A673 (cell line): ENCODE measurements at regions not wholly inside any gene's neighbourhood (a gene's known extent, or its start where the extent isn't known, plus 50 kb on each side); places are given as distances from the start of the nearest gene placed in this dataset.

Experiments used
- EZH2 ChIP-seq: fragments of 200-600 bp; sonication (generic); IDR thresholded peaks from 2 replicates; pipeline ENCODE4 v1.6.1; 2017; ENCODE audit warnings: borderline replicate concordance, low read depth, mild to moderate bottlenecking, mixed read lengths, antibody characterized with exemption, low read length; ENCODE audit not compliant: poor library complexity, severe bottlenecking
- TF ChIP-seq, protein P1 (sequence below): fragments of 300-800, 200-600 bp; sonication (generic); conservative IDR thresholded peaks from 2 replicates; pipeline ENCODE4 v1.5.1; 2017; ENCODE audit warnings: low read depth, mild to moderate bottlenecking, antibody characterized with exemption, low read length, moderate library complexity, mixed read lengths

DNA sequence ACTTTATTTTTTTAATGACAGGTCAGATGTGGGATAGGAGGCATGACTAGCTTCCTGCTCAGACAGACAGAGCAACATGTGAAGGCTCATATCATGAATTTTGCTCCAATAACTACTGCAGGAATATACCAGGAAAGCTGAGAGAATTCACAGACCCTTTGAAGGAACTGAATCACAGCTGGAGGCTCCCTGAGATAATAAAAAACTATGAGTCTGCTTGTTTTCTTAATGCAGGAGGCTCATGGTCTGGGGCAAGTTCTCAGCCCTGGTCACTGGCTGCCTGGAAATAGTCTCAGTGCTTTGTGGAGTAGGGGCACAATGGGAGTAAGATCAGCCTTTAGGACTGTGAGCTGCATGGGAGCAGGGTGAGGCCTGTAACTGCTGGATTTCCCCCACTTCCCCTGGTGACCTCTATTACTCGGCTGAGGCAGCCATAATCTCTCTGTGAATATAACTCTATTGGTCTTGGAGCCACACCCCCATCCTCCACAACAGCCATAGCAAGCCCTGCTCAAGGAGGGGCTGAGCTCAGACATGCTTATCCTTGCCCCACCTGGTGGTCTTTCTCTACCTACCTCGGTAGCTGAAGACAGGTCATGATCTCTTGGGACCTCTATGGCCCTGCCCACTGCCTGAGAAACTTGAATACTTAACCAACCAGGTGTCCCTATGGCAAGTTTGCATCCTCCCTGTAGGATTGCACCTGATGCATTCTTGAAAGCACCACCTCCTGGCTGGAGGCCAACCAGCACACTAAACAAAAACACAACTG, 281.6 kb upstream of the TMCO5A start:
- TF ChIP-seq, protein P1, sequence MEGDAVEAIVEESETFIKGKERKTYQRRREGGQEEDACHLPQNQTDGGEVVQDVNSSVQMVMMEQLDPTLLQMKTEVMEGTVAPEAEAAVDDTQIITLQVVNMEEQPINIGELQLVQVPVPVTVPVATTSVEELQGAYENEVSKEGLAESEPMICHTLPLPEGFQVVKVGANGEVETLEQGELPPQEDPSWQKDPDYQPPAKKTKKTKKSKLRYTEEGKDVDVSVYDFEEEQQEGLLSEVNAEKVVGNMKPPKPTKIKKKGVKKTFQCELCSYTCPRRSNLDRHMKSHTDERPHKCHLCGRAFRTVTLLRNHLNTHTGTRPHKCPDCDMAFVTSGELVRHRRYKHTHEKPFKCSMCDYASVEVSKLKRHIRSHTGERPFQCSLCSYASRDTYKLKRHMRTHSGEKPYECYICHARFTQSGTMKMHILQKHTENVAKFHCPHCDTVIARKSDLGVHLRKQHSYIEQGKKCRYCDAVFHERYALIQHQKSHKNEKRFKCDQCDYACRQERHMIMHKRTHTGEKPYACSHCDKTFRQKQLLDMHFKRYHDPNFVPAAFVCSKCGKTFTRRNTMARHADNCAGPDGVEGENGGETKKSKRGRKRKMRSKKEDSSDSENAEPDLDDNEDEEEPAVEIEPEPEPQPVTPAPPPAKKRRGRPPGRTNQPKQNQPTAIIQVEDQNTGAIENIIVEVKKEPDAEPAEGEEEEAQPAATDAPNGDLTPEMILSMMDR: no peak
- TF ChIP-seq EZH2: no peak
